HCT116 (cell line): ENCODE measurements at regions not wholly inside any gene's neighbourhood (a gene's known extent, or its start where the extent isn't known, plus 50 kb on each side); places are given as distances from the start of the nearest gene placed in this dataset.

Source experiments
- ATAC-seq: fragments of 200-7000 bp; cut with Tn5 transposase; 2 replicates; pipeline ENCODE4 v1.9.1; 2020; ENCODE audit warnings: mild to moderate bottlenecking, moderate library complexity
- BruUV-seq: library from RNA; stranded (reverse); fragments of 400-500 nt; replicated peaks from 2 replicates; lab custom pipeline; 2021; lab: Mats Ljungman, UMichigan
- CTCF ChIA-PET: fragments of 300-600 bp; sonication (Branson Sonifier 250); formaldehyde crosslinking; loops from one replicate; lab custom pipeline; 2021; ENCODE audit warnings: antibody characterized with exemption; lab: Charles Lee
- POLR2A ChIA-PET: fragments of 300-600, 350-600 bp; sonication (Branson Sonifier 250); formaldehyde crosslinking; loops from one replicate; lab custom pipeline; 2021; ENCODE audit warnings: antibody characterized with exemption; lab: Charles Lee
- RAD21 ChIA-PET, 2 experiments: fragments of 300-600 bp; sonication (Branson Sonifier 250); formaldehyde crosslinking; loops; one replicate each; lab custom pipeline; 2023; ENCODE audit warnings: low total read pairs in 2 of 2; ENCODE audit not compliant: uncharacterized antibody in 2 of 2, unreplicated experiment in 2 of 2, low non-redundant PET in 1 of 2; lab: Charles Lee
- DNase-seq: peaks from one replicate; pipeline ENCODE4 v3.0.0-alpha.2; 2010; ENCODE audit warnings: low read depth, low spot score
- H2AFZ ChIP-seq: fragments of 200-600 bp; shearing (Covaris generic), sonication (generic); 2 replicates; pipeline ENCODE4 v1.6.1; 2017; ENCODE audit warnings: low read depth, mixed run types, mixed read lengths, antibody characterized with exemption, low read length; ENCODE audit not compliant: poor library complexity, severe bottlenecking
- H3K27ac ChIP-seq: 2 replicates; pipeline ENCODE4 v1.5.1; 2012; ENCODE audit warnings: low read depth, low read length
- H3K27me3 ChIP-seq: fragments of 200-600 bp; sonication (generic); 2 replicates; pipeline ENCODE4 v1.6.1; 2016; ENCODE audit warnings: mixed run types, low read length, mixed read lengths; ENCODE audit not compliant: insufficient read depth
- H3K36me3 ChIP-seq, 2 experiments: fragments of 200-500 bp in 1 of 2; fragments of 200-600 bp in 1 of 2; sonication (Bioruptor generic) in 1 of 2; sonication (generic) in 1 of 2; 2 replicates each; pipeline versions ENCODE4 v1.5.1 to v1.6.1; 2014 to 2016; ENCODE audit warnings: low read length in 2 of 2, inconsistent platforms in 1 of 2, mixed read lengths in 1 of 2, mixed run types in 1 of 2; ENCODE audit not compliant: insufficient read depth in 2 of 2, control insufficient read depth in 1 of 2
- H3K4me1 ChIP-seq, 2 experiments: fragments of 200-600 bp in 1 of 2; sonication (generic) in 1 of 2; 2 replicates each; pipeline versions ENCODE4 v1.5.1 to v1.6.1; 2012 to 2017; ENCODE audit warnings: low read length in 2 of 2, inconsistent platforms in 1 of 2, mild to moderate bottlenecking in 1 of 2, mixed read lengths in 1 of 2, mixed run types in 1 of 2, moderate library complexity in 1 of 2; ENCODE audit not compliant: insufficient read depth in 2 of 2, control insufficient read depth in 1 of 2
- H3K4me2 ChIP-seq: fragments of 200-600 bp; sonication (generic); 2 replicates; pipeline ENCODE4 v1.6.1; 2017; ENCODE audit warnings: mixed run types, low read length, mixed read lengths
- H3K4me3 ChIP-seq, 2 experiments: fragments of 200-600 bp in 1 of 2; sonication (generic) in 1 of 2; replicated peaks in 1 of 2; 2 replicates each; pipeline ENCODE4 v1.5.1; 2011 to 2016; ENCODE audit warnings: low read length in 2 of 2, control low read depth in 1 of 2, low read depth in 1 of 2, mild to moderate bottlenecking in 1 of 2, mixed read lengths in 1 of 2, mixed run types in 1 of 2
- H3K79me2 ChIP-seq: fragments of 200-600 bp; sonication (generic); 2 replicates; pipeline ENCODE4 v1.6.1; 2017; ENCODE audit warnings: mild to moderate bottlenecking, mixed run types, low read length, moderate library complexity, mixed read lengths; ENCODE audit not compliant: insufficient read depth
- H3K9ac ChIP-seq: fragments of 200-600 bp; sonication (generic); 2 replicates; pipeline ENCODE4 v1.6.1; 2016; ENCODE audit warnings: low read length, mixed read lengths
- H3K9me2 ChIP-seq: fragments of 200-600 bp; sonication (generic), shearing (Covaris generic); 2 replicates; pipeline ENCODE4 v1.6.1; 2017; ENCODE audit warnings: mixed run types, mild to moderate bottlenecking, moderate library complexity; ENCODE audit not compliant: insufficient read depth
- H3K9me3 ChIP-seq, 2 experiments: fragments of 200-500 bp in 1 of 2; fragments of 200-600 bp in 1 of 2; sonication (Bioruptor generic) in 1 of 2; sonication (generic) in 1 of 2; 2 replicates each; pipeline ENCODE4 v1.6.1; 2014 to 2017; ENCODE audit warnings: low read length in 2 of 2, mixed read lengths in 2 of 2, inconsistent platforms in 1 of 2, low read depth in 1 of 2, mild to moderate bottlenecking in 1 of 2, mixed run types in 1 of 2, moderate library complexity in 1 of 2; ENCODE audit not compliant: control insufficient read depth in 1 of 2, insufficient read depth in 1 of 2
- H4K20me1 ChIP-seq: fragments of 200-600 bp; sonication (generic), shearing (Covaris generic); 2 replicates; pipeline ENCODE4 v1.6.1; 2017; ENCODE audit warnings: mixed run types, mild to moderate bottlenecking, moderate library complexity; ENCODE audit not compliant: insufficient read depth
- CEBPB ChIP-seq: IDR thresholded peaks from 2 replicates; pipeline ENCODE4 v1.6.1; 2012; ENCODE audit warnings: low read depth
- ELF1 ChIP-seq: IDR thresholded peaks from 2 replicates; pipeline ENCODE4 v1.6.1; 2012; ENCODE audit warnings: low read depth, borderline replicate concordance
- FOSL1 ChIP-seq: IDR thresholded peaks from 2 replicates; pipeline ENCODE4 v1.6.1; 2012; ENCODE audit warnings: low read depth
- SP1 ChIP-seq: IDR thresholded peaks from 2 replicates; pipeline ENCODE4 v1.6.1; 2012; ENCODE audit warnings: low read depth
- intact Hi-C: fragments of 100-400 bp; cut with micrococcal nuclease; formaldehyde crosslinking; loops from 2 replicates; pipeline ENCODE4 v1.10.0; 2022
- TF ChIP-seq, protein P1 (sequence below), 3 experiments: fragments of 200-600 bp in 1 of 3; sonication (generic) in 1 of 3; IDR thresholded peaks in 2 of 3; conservative IDR thresholded peaks in 1 of 3; 2 replicates each; pipeline ENCODE4 v1.5.1; 2012 to 2017; ENCODE audit warnings: low read depth in 2 of 3, low read length in 2 of 3, antibody characterized with exemption in 1 of 3, borderline replicate concordance in 1 of 3, control low read depth in 1 of 3, mild to moderate bottlenecking in 1 of 3, mixed read lengths in 1 of 3, mixed run types in 1 of 3, moderate library complexity in 1 of 3; ENCODE audit not compliant: insufficient read depth in 1 of 3

DNA sequence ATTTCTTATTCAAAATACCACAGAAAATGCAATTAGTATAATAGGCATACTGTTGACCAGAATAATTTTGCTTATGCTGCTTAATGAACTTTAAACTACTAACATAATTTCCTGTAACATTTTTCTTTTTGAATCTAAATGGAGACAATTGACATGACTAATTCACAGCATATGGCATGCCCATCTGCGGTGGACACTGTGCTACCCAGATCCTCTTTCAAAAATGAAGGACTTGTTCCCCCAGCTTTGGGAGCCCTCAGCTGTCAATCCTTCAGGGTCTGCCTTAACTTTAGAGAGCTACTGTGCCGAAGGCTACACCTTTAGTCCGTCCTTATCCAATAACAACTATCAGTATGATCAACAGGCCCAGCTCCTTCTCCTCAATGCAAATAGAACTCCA is 789.0 kb downstream of the PLA2G4A start:
- H3K9me3 ChIP-seq = peaks cover 0 to 3% of the 10 kb centered on the region in 2 experiments; a peak in 2 of 4 replicates
- H3K36me3 ChIP-seq = no peaks in the 10 kb centered on the region
- no peaks in the 10 kb centered on the region for H4K20me1 ChIP-seq
- no peak overlapping the region for H3K4me2 ChIP-seq
- intact Hi-C loops = no loop called here
- no peaks in the 10 kb centered on the region for H3K4me1 ChIP-seq
- POLR2A ChIA-PET = no interaction called here
- H3K79me2 ChIP-seq = no peaks in the 10 kb centered on the region
- H3K27me3 ChIP-seq = no peaks in the 10 kb centered on the region
- DNase-seq (no peak), ATAC-seq (no peak)
- no peak overlapping the region for H2AFZ ChIP-seq
- H3K4me3 ChIP-seq = no peak overlapping the region
- H3K9ac ChIP-seq = no peak overlapping the region
- H3K27ac ChIP-seq = no peak overlapping the region
- RAD21 ChIA-PET = no interaction called here
- TF ChIP-seq SP1 (no peak), FOSL1 (no peak), CEBPB (no peak)
- CTCF ChIA-PET = no interaction called here
- H3K9me2 ChIP-seq = no peaks in the 10 kb centered on the region
- no TSS peak for BruUV-seq

DNA sequence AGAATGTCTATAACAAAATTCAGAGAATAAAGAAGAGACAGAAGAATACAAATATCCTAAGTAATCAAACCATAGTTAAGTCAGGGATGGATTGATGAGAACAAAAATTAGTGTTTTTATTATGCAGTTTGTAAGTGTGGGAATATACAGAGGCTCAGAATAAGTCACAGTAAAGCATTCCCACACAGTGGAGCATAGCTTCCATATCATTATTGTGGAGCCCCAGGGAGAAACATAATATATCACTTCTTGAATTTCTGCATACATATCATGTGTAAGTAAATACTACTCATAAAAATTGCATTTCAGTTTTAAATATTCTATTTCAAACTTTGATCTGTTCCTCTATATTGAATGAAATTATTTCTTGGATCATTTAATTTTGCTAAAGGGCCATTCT is 790.4 kb downstream of the PLA2G4A start:
- Histone ChIP-seq H4K20me1 (no peaks in the 10 kb centered on the region), H2AFZ (no peak overlapping the region), H3K27me3 (no peaks in the 10 kb centered on the region), H3K36me3 (no peaks in the 10 kb centered on the region), H3K4me1 (no peaks in the 10 kb centered on the region), H3K79me2 (no peaks in the 10 kb centered on the region), H3K9ac (no peak overlapping the region), H3K27ac (no peak overlapping the region), H3K4me3 (no peak overlapping the region), H3K4me2 (no peak overlapping the region), H3K9me3 (peaks cover 0 to 3% of the 10 kb centered on the region in 2 experiments; a peak in 2 of 4 replicates), H3K9me2 (no peaks in the 10 kb centered on the region)
- BruUV-seq = no TSS peak
- ChIA-PET POLR2A (no interaction called here), CTCF (no interaction called here), RAD21 (no interaction called here)
- ATAC-seq (no peak), DNase-seq (no peak)
- intact Hi-C loops = no loop called here
- TF ChIP-seq ELF1 = no peak

DNA sequence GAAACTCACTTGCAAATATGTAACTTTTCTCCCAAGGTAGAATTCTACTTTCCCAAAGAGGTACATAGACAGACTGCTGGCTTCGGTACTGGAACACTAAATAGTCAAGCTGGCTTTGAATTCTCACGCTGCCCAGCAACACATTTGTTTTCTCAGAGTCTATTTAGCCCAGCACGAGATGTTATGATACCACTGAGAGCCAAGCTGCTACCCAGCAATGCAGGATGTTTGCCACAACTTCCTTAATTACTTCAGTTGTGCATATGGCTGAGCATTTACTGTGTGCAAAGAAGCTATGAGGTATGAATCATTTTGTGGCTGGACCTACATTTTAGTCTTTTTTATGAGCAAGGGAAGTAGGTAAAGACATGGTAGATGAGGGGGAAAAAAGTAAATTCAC is 793.2 kb downstream of the PLA2G4A start:
- Histone ChIP-seq H3K27me3 (no peaks in the 10 kb centered on the region), H2AFZ (no peak overlapping the region), H3K4me1 (no peaks in the 10 kb centered on the region), H3K4me2 (no peak overlapping the region), H3K4me3 (no peak overlapping the region), H4K20me1 (no peaks in the 10 kb centered on the region), H3K9me2 (no peaks in the 10 kb centered on the region), H3K9ac (no peak overlapping the region), H3K27ac (no peak overlapping the region), H3K36me3 (no peaks in the 10 kb centered on the region), H3K9me3 (no peaks in the 10 kb centered on the region), H3K79me2 (no peaks in the 10 kb centered on the region)
- ChIA-PET CTCF (no interaction called here), RAD21 (no interaction called here), POLR2A (no interaction called here)
- intact Hi-C loops = no loop called here
- no TSS peak for BruUV-seq
- DNase-seq (no peak), ATAC-seq (no peak)
- TF ChIP-seq, protein P1, sequence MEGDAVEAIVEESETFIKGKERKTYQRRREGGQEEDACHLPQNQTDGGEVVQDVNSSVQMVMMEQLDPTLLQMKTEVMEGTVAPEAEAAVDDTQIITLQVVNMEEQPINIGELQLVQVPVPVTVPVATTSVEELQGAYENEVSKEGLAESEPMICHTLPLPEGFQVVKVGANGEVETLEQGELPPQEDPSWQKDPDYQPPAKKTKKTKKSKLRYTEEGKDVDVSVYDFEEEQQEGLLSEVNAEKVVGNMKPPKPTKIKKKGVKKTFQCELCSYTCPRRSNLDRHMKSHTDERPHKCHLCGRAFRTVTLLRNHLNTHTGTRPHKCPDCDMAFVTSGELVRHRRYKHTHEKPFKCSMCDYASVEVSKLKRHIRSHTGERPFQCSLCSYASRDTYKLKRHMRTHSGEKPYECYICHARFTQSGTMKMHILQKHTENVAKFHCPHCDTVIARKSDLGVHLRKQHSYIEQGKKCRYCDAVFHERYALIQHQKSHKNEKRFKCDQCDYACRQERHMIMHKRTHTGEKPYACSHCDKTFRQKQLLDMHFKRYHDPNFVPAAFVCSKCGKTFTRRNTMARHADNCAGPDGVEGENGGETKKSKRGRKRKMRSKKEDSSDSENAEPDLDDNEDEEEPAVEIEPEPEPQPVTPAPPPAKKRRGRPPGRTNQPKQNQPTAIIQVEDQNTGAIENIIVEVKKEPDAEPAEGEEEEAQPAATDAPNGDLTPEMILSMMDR (IDR thresholded peaks at IDR 0.05 in 2 of 3, conservative IDR thresholded peaks at IDR 0.05 in 1 of 3; ENCODE audit: borderline replicate concordance in 1 of 3, insufficient read depth in 1 of 3, low read depth in 2 of 3, low read length in 2 of 3) = no peak
- no peak for TF ChIP-seq SP1
